H1 (cell line): ENCODE measurements at regions not wholly inside any gene's neighbourhood (a gene's known extent, or its start where the extent isn't known, plus 50 kb on each side); places are given as distances from the start of the nearest gene placed in this dataset.

Experiments used
- ATF2 ChIP-seq: IDR thresholded peaks from 2 replicates; pipeline ENCODE4 v1.6.1; 2012; ENCODE audit warnings: low read length, inconsistent platforms
- CBX8 ChIP-seq: fragments of 300-800, 300-1000 bp; sonication (generic); IDR thresholded peaks from 2 replicates; pipeline ENCODE4 v1.7.1; 2016; ENCODE audit warnings: low read depth, low read length, borderline replicate concordance
- PHF8 ChIP-seq: fragments of 200-600 bp; sonication (generic); conservative IDR thresholded peaks from 2 replicates; pipeline ENCODE4 v1.7.1; 2012; ENCODE audit warnings: low read depth, mild to moderate bottlenecking, inconsistent platforms, low read length, moderate library complexity
- POU5F1 ChIP-seq: IDR thresholded peaks from 2 replicates; pipeline ENCODE4 v1.6.1; 2011; ENCODE audit warnings: low read depth, mild to moderate bottlenecking, low read length, moderate library complexity
- RNF2 ChIP-seq: fragments of 200-900, 300-1000 bp; sonication (generic); IDR thresholded peaks from 2 replicates; pipeline ENCODE4 v1.7.1; 2016; ENCODE audit warnings: borderline replicate concordance, low read depth, mild to moderate bottlenecking, antibody characterized with exemption, low read length; ENCODE audit not compliant: poor library complexity, severe bottlenecking; ENCODE audit errors: missing control alignments

- TF ChIP-seq RNF2 (no peak), PHF8 (no peak), CBX8 (no peak), POU5F1 (no peak), ATF2 (no peak)
These were observed 72.4 kb upstream of the CCDC150 start (continued) for GRCh38 chr2:196566961-196567666.
